ENCODE measurements at regions not wholly inside any gene's neighbourhood (a gene's known extent, or its start where the extent isn't known, plus 50 kb on each side); places are given as distances from the start of the nearest gene placed in this dataset.

GRCh38 chr3:40617084-40617483, 92.3 kb downstream of the ZNF621 start:
- Histone ChIP-seq H3K9me3 (ENCODE audit: control insufficient read depth in 2 of 2, low read length in 2 of 2) (no peaks in the 10 kb centered on the region), H3K27ac (ENCODE audit: low read length) (no peak overlapping the region), H3K9ac (ENCODE audit: low read length in 2 of 2) (no peak overlapping the region), H3K27me3 (ENCODE audit: control insufficient read depth in 1 of 2, insufficient read depth in 2 of 2, low read length in 2 of 2) (peaks cover 7 to 9% of the 10 kb centered on the region in 2 donors), H3K4me1 (ENCODE audit: control insufficient read depth, insufficient read depth, low read length) (peaks cover 4% of the 10 kb centered on the region), H3K4me3 (ENCODE audit: low read length in 2 of 2) (no peak overlapping the region), H3K36me3 (ENCODE audit: control insufficient read depth in 2 of 2, insufficient read depth in 2 of 2, low read length in 2 of 2) (no peaks in the 10 kb centered on the region)

- Histone ChIP-seq H3K36me3 (ENCODE audit: control insufficient read depth in 2 of 2, insufficient read depth in 2 of 2, low read length in 2 of 2) (no peaks in the 10 kb centered on the region), H3K27me3 (ENCODE audit: control insufficient read depth in 1 of 2, insufficient read depth in 2 of 2, low read length in 2 of 2) (peaks cover 7 to 9% of the 10 kb centered on the region in 2 donors), H3K27ac (ENCODE audit: low read length) (no peak overlapping the region), H3K9ac (ENCODE audit: low read length in 2 of 2) (no peak overlapping the region), H3K4me1 (ENCODE audit: control insufficient read depth, insufficient read depth, low read length) (peaks cover 4% of the 10 kb centered on the region), H3K4me3 (ENCODE audit: low read length in 2 of 2) (no peak overlapping the region), H3K9me3 (ENCODE audit: control insufficient read depth in 2 of 2, low read length in 2 of 2) (peaks cover under 1% of the 10 kb centered on the region in 2 donors)
Observed at GRCh38 chr3:40618158-40618557, 93.4 kb downstream of the ZNF621 start.

- Histone ChIP-seq H3K27me3 (ENCODE audit: control insufficient read depth in 1 of 2, insufficient read depth in 2 of 2, low read length in 2 of 2) (peaks cover 5 to 9% of the 10 kb centered on the region in 2 donors), H3K4me3 (ENCODE audit: low read length in 2 of 2) (no peak overlapping the region), H3K36me3 (ENCODE audit: control insufficient read depth in 2 of 2, insufficient read depth in 2 of 2, low read length in 2 of 2) (no peaks in the 10 kb centered on the region), H3K9ac (ENCODE audit: low read length in 2 of 2) (no peak overlapping the region), H3K9me3 (ENCODE audit: control insufficient read depth in 2 of 2, low read length in 2 of 2) (peaks cover 15% of the 10 kb centered on the region in 2 donors), H3K4me1 (ENCODE audit: control insufficient read depth, insufficient read depth, low read length) (peaks cover 4% of the 10 kb centered on the region), H3K27ac (ENCODE audit: low read length) (no peak overlapping the region)
Observed at GRCh38 chr3:40620151-40620550, 95.4 kb downstream of the ZNF621 start.

GRCh38 chr3:40621252-40621651, 96.5 kb downstream of the ZNF621 start:
- no peaks in the 10 kb centered on the region for H3K4me1 ChIP-seq (ENCODE audit: control insufficient read depth, insufficient read depth, low read length)
- H3K27me3 ChIP-seq (ENCODE audit: control insufficient read depth in 1 of 2, insufficient read depth in 2 of 2, low read length in 2 of 2) = peaks cover 0 to 5% of the 10 kb centered on the region in 2 donors
- H3K27ac ChIP-seq (ENCODE audit: low read length) = no peak overlapping the region
- H3K4me3 ChIP-seq (ENCODE audit: low read length in 2 of 2) = no peak overlapping the region
- H3K36me3 ChIP-seq (ENCODE audit: control insufficient read depth in 2 of 2, insufficient read depth in 2 of 2, low read length in 2 of 2) = no peaks in the 10 kb centered on the region
- no peak overlapping the region for H3K9ac ChIP-seq (ENCODE audit: low read length in 2 of 2)
- H3K9me3 ChIP-seq (ENCODE audit: control insufficient read depth in 2 of 2, low read length in 2 of 2) = peaks cover 15% of the 10 kb centered on the region in 2 donors

- Histone ChIP-seq H3K4me1 (ENCODE audit: control insufficient read depth, insufficient read depth, low read length) (no peaks in the 10 kb centered on the region), H3K4me3 (ENCODE audit: low read length in 2 of 2) (no peak overlapping the region), H3K9me3 (ENCODE audit: control insufficient read depth in 2 of 2, low read length in 2 of 2) (peaks cover 15 to 17% of the 10 kb centered on the region in 2 donors), H3K27ac (ENCODE audit: low read length) (no peak overlapping the region), H3K27me3 (ENCODE audit: control insufficient read depth in 1 of 2, insufficient read depth in 2 of 2, low read length in 2 of 2) (no peaks in the 10 kb centered on the region), H3K36me3 (ENCODE audit: control insufficient read depth in 2 of 2, insufficient read depth in 2 of 2, low read length in 2 of 2) (no peaks in the 10 kb centered on the region), H3K9ac (ENCODE audit: low read length in 2 of 2) (no peak overlapping the region)
Observed at GRCh38 chr3:40623567-40623966, 98.8 kb downstream of the ZNF621 start.

- no peaks in the 10 kb centered on the region for H3K4me1 ChIP-seq (ENCODE audit: control insufficient read depth, insufficient read depth, low read length)
- H3K36me3 ChIP-seq (ENCODE audit: control insufficient read depth in 2 of 2, insufficient read depth in 2 of 2, low read length in 2 of 2) = no peaks in the 10 kb centered on the region
- peaks cover 15 to 17% of the 10 kb centered on the region in 2 donors for H3K9me3 ChIP-seq (ENCODE audit: control insufficient read depth in 2 of 2, low read length in 2 of 2)
- H3K27me3 ChIP-seq (ENCODE audit: control insufficient read depth in 1 of 2, insufficient read depth in 2 of 2, low read length in 2 of 2) = no peaks in the 10 kb centered on the region
- no peak overlapping the region for H3K27ac ChIP-seq (ENCODE audit: low read length)
- H3K4me3 ChIP-seq (ENCODE audit: low read length in 2 of 2) = no peak overlapping the region
- H3K9ac ChIP-seq (ENCODE audit: low read length in 2 of 2) = no peak overlapping the region
Observed at GRCh38 chr3:40624189-40624769, 99.5 kb downstream of the ZNF621 start.

GRCh38 chr3:40627095-40627494, 102.3 kb downstream of the ZNF621 start:
- no peak overlapping the region for H3K4me3 ChIP-seq (ENCODE audit: low read length in 2 of 2)
- H3K4me1 ChIP-seq (ENCODE audit: control insufficient read depth, insufficient read depth, low read length) = no peaks in the 10 kb centered on the region
- H3K9me3 ChIP-seq (ENCODE audit: control insufficient read depth in 2 of 2, low read length in 2 of 2) = peaks cover 17 to 21% of the 10 kb centered on the region in 2 donors
- no peak overlapping the region for H3K9ac ChIP-seq (ENCODE audit: low read length in 2 of 2)
- H3K36me3 ChIP-seq (ENCODE audit: control insufficient read depth in 2 of 2, insufficient read depth in 2 of 2, low read length in 2 of 2) = no peaks in the 10 kb centered on the region
- no peak overlapping the region for H3K27ac ChIP-seq (ENCODE audit: low read length)
- no peaks in the 10 kb centered on the region for H3K27me3 ChIP-seq (ENCODE audit: control insufficient read depth in 1 of 2, insufficient read depth in 2 of 2, low read length in 2 of 2)

- no peak overlapping the region for H3K9ac ChIP-seq (ENCODE audit: low read length in 2 of 2)
- no peaks in the 10 kb centered on the region for H3K27me3 ChIP-seq (ENCODE audit: control insufficient read depth in 1 of 2, insufficient read depth in 2 of 2, low read length in 2 of 2)
- H3K9me3 ChIP-seq (ENCODE audit: control insufficient read depth in 2 of 2, low read length in 2 of 2) = peaks cover 9 to 12% of the 10 kb centered on the region in 2 donors
- no peak overlapping the region for H3K27ac ChIP-seq (ENCODE audit: low read length)
- H3K4me3 ChIP-seq (ENCODE audit: low read length in 2 of 2) = no peak overlapping the region
- no peaks in the 10 kb centered on the region for H3K4me1 ChIP-seq (ENCODE audit: control insufficient read depth, insufficient read depth, low read length)
- no peaks in the 10 kb centered on the region for H3K36me3 ChIP-seq (ENCODE audit: control insufficient read depth in 2 of 2, insufficient read depth in 2 of 2, low read length in 2 of 2)
Observed at GRCh38 chr3:40628984-40629383, 104.2 kb downstream of the ZNF621 start.

- Histone ChIP-seq H3K27ac (ENCODE audit: low read length) (no peak overlapping the region), H3K9me3 (ENCODE audit: control insufficient read depth in 2 of 2, low read length in 2 of 2) (peaks cover 2 to 6% of the 10 kb centered on the region in 2 donors), H3K36me3 (ENCODE audit: control insufficient read depth in 2 of 2, insufficient read depth in 2 of 2, low read length in 2 of 2) (no peaks in the 10 kb centered on the region)
Observed at GRCh38 chr3:40631341-40631995, 106.7 kb downstream of the ZNF621 start.

GRCh38 chr3:40637906-40638305, 113.1 kb downstream of the ZNF621 start:
- no peak overlapping the region for H3K27ac ChIP-seq (ENCODE audit: low read length)
- no peak overlapping the region for H3K4me3 ChIP-seq (ENCODE audit: low read length in 2 of 2)
- no peak overlapping the region for H3K9ac ChIP-seq (ENCODE audit: low read length in 2 of 2)
- no peaks in the 10 kb centered on the region for H3K36me3 ChIP-seq (ENCODE audit: control insufficient read depth in 2 of 2, insufficient read depth in 2 of 2, low read length in 2 of 2)
- H3K27me3 ChIP-seq (ENCODE audit: control insufficient read depth in 1 of 2, insufficient read depth in 2 of 2, low read length in 2 of 2) = no peaks in the 10 kb centered on the region
- H3K9me3 ChIP-seq (ENCODE audit: control insufficient read depth in 2 of 2, low read length in 2 of 2) = peaks cover 0 to 4% of the 10 kb centered on the region in 2 donors
- no peaks in the 10 kb centered on the region for H3K4me1 ChIP-seq (ENCODE audit: control insufficient read depth, insufficient read depth, low read length)

More at GRCh38 chr3:40631341-40631995, 106.7 kb downstream of the ZNF621 start:
- H3K4me3 ChIP-seq (ENCODE audit: low read length in 2 of 2) = no peak overlapping the region
- no peak overlapping the region for H3K9ac ChIP-seq (ENCODE audit: low read length in 2 of 2)
- no peaks in the 10 kb centered on the region for H3K27me3 ChIP-seq (ENCODE audit: control insufficient read depth in 1 of 2, insufficient read depth in 2 of 2, low read length in 2 of 2)
- no peaks in the 10 kb centered on the region for H3K4me1 ChIP-seq (ENCODE audit: control insufficient read depth, insufficient read depth, low read length)

- Histone ChIP-seq H3K4me1 (ENCODE audit: control insufficient read depth, insufficient read depth, low read length) (no peaks in the 10 kb centered on the region), H3K9me3 (ENCODE audit: control insufficient read depth in 2 of 2, low read length in 2 of 2) (peaks cover 0 to 4% of the 10 kb centered on the region in 2 donors), H3K27me3 (ENCODE audit: control insufficient read depth in 1 of 2, insufficient read depth in 2 of 2, low read length in 2 of 2) (no peaks in the 10 kb centered on the region), H3K9ac (ENCODE audit: low read length in 2 of 2) (no peak overlapping the region), H3K27ac (ENCODE audit: low read length) (no peak overlapping the region), H3K4me3 (ENCODE audit: low read length in 2 of 2) (no peak overlapping the region), H3K36me3 (ENCODE audit: control insufficient read depth in 2 of 2, insufficient read depth in 2 of 2, low read length in 2 of 2) (no peaks in the 10 kb centered on the region)
Observed at GRCh38 chr3:40639006-40639405, 114.2 kb downstream of the ZNF621 start.
